ENCODE measurements at regions not wholly inside any gene's neighbourhood (a gene's known extent, or its start where the extent isn't known, plus 50 kb on each side); places are given as distances from the start of the nearest gene placed in this dataset.

DNA sequence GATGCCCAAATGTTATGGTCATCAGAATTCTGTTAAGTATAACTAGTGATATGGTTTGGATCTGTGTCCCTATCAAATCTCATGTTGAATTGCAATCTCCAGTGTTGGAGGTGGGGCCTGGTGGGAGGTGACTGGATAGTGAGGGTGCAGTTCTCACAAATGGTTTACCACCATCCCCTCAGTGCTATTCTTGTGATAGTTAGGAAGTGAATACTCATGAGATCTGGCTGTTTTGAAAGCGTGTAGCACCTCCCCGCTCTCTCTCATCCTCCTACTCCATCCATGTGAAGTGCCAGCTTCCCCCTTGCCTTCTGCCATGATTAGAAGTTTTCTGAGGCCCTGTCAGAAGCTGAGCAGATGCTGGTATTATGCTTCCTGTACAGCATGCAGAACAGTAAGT lies 359.5 kb downstream of the TMEM167A start:
- TF ChIP-seq, protein P1, sequence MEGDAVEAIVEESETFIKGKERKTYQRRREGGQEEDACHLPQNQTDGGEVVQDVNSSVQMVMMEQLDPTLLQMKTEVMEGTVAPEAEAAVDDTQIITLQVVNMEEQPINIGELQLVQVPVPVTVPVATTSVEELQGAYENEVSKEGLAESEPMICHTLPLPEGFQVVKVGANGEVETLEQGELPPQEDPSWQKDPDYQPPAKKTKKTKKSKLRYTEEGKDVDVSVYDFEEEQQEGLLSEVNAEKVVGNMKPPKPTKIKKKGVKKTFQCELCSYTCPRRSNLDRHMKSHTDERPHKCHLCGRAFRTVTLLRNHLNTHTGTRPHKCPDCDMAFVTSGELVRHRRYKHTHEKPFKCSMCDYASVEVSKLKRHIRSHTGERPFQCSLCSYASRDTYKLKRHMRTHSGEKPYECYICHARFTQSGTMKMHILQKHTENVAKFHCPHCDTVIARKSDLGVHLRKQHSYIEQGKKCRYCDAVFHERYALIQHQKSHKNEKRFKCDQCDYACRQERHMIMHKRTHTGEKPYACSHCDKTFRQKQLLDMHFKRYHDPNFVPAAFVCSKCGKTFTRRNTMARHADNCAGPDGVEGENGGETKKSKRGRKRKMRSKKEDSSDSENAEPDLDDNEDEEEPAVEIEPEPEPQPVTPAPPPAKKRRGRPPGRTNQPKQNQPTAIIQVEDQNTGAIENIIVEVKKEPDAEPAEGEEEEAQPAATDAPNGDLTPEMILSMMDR (IDR thresholded peaks at IDR 0.05; ENCODE audit: insufficient read depth, low read length) = no peak
- TF ChIP-seq POLR2AphosphoS5 (IDR thresholded peaks at IDR 0.05; ENCODE audit: low read depth) = no peak

Measured in HL-60 (cell line).